Effector memory CD8-positive, alpha-beta T cell (primary cell): ENCODE measurements at regions not wholly inside any gene's neighbourhood (a gene's known extent, or its start where the extent isn't known, plus 50 kb on each side); places are given as distances from the start of the nearest gene placed in this dataset.

Source experiments
- ATAC-seq: fragments of 150-1000 bp; cut with Tn5 transposase; replicated peaks from 2 replicates; pipeline ENCODE4 v1.10.0; 2021; ENCODE audit warnings: mild to moderate bottlenecking, moderate library complexity
- DNase-seq, 3 experiments: peaks; one replicate each; pipeline ENCODE4 v3.0.0; 2021
- H3K27ac Mint-ChIP-seq, 2 donors: one replicate each; pipeline ENCODE4 v1.8.0; 2022; ENCODE audit warnings: mild to moderate bottlenecking in 2 of 2, mixed read lengths in 2 of 2, moderate library complexity in 2 of 2
- H3K27me3 Mint-ChIP-seq, 2 donors: one replicate each; pipeline ENCODE4 v1.8.0; 2022; ENCODE audit warnings: mixed read lengths in 2 of 2
- H3K36me3 Mint-ChIP-seq: one replicate; pipeline ENCODE4 v1.8.0; 2022; ENCODE audit warnings: mild to moderate bottlenecking, moderate library complexity, mixed read lengths; ENCODE audit not compliant: insufficient read depth
- H3K4me1 Mint-ChIP-seq, 2 donors: one replicate each; pipeline ENCODE4 v1.8.0; 2022; ENCODE audit warnings: low read depth in 2 of 2, mixed read lengths in 2 of 2
- H3K4me3 Mint-ChIP-seq, 2 donors: one replicate each; pipeline ENCODE4 v1.8.0; 2022; ENCODE audit warnings: mild to moderate bottlenecking in 2 of 2, mixed read lengths in 2 of 2, moderate library complexity in 2 of 2
- H3K9me3 Mint-ChIP-seq, 2 donors: one replicate each; pipeline ENCODE4 v1.8.0; 2022; ENCODE audit warnings: mixed read lengths in 2 of 2

- no peaks in the 10 kb centered on the region for H3K4me1 Mint-ChIP-seq
- no peak overlapping the region for H3K27ac Mint-ChIP-seq
- no peaks in the 10 kb centered on the region for H3K27me3 Mint-ChIP-seq
- no peak for ATAC-seq
- DNase-seq, result no peak
- H3K9me3 Mint-ChIP-seq, result peaks cover 7 to 8% of the 10 kb centered on the region in 2 donors
- H3K36me3 Mint-ChIP-seq, result no peaks in the 10 kb centered on the region
- H3K4me3 Mint-ChIP-seq, result no peak overlapping the region
These were observed 593.2 kb downstream of the INSC start for GRCh38 chr11:15707971-15708370.

GRCh38 chr11:15710580-15711275, 596.0 kb downstream of the INSC start:
- DNase-seq, result no peak
- ATAC-seq, result no peak
- no peaks in the 10 kb centered on the region for H3K27me3 Mint-ChIP-seq
- H3K27ac Mint-ChIP-seq, result no peak overlapping the region
- no peaks in the 10 kb centered on the region for H3K36me3 Mint-ChIP-seq
- H3K9me3 Mint-ChIP-seq, result peaks cover 6 to 8% of the 10 kb centered on the region in 2 donors
- H3K4me1 Mint-ChIP-seq, result no peaks in the 10 kb centered on the region
- H3K4me3 Mint-ChIP-seq, result no peak overlapping the region

- no peak for ATAC-seq
- no peaks in the 10 kb centered on the region for H3K36me3 Mint-ChIP-seq
- no peak overlapping the region for H3K27ac Mint-ChIP-seq
- H3K27me3 Mint-ChIP-seq, result no peaks in the 10 kb centered on the region
- H3K9me3 Mint-ChIP-seq, result peaks cover 6 to 8% of the 10 kb centered on the region in 2 donors
- no peak overlapping the region for H3K4me3 Mint-ChIP-seq
- no peaks in the 10 kb centered on the region for H3K4me1 Mint-ChIP-seq
- DNase-seq, result no peak
These were observed 596.6 kb downstream of the INSC start for GRCh38 chr11:15711311-15711710.

- Mint-ChIP-seq H3K4me1 (no peaks in the 10 kb centered on the region), H3K9me3 (peaks cover 0 to 2% of the 10 kb centered on the region in 2 donors), H3K27me3 (peaks cover 0 to 15% of the 10 kb centered on the region in 2 donors), H3K36me3 (no peaks in the 10 kb centered on the region), H3K4me3 (no peak overlapping the region), H3K27ac (no peak overlapping the region)
- DNase-seq, result no peak
- no peak for ATAC-seq
These were observed 600.1 kb downstream of the INSC start for GRCh38 chr11:15714641-15715399.

- H3K27me3 Mint-ChIP-seq, result peaks cover 0 to 15% of the 10 kb centered on the region in 2 donors
- no peaks in the 10 kb centered on the region for H3K4me1 Mint-ChIP-seq
- H3K36me3 Mint-ChIP-seq, result no peaks in the 10 kb centered on the region
- no peak overlapping the region for H3K27ac Mint-ChIP-seq
- DNase-seq, result no peak
- peaks cover 0 to 4% of the 10 kb centered on the region in 2 donors for H3K9me3 Mint-ChIP-seq
- no peak overlapping the region for H3K4me3 Mint-ChIP-seq
- ATAC-seq, result no peak
These were observed 601.8 kb downstream of the INSC start for GRCh38 chr11:15716550-15716949.

GRCh38 chr11:15720460-15720859, 605.7 kb downstream of the INSC start:
- no peaks in the 10 kb centered on the region for H3K4me1 Mint-ChIP-seq
- peaks cover 0 to 4% of the 10 kb centered on the region in 2 donors for H3K9me3 Mint-ChIP-seq
- DNase-seq, result no peak
- ATAC-seq, result no peak
- H3K36me3 Mint-ChIP-seq, result no peaks in the 10 kb centered on the region
- H3K4me3 Mint-ChIP-seq, result no peak overlapping the region
- H3K27me3 Mint-ChIP-seq, result peaks cover 0 to 15% of the 10 kb centered on the region in 2 donors
- no peak overlapping the region for H3K27ac Mint-ChIP-seq

- H3K36me3 Mint-ChIP-seq, result no peaks in the 10 kb centered on the region
- H3K27me3 Mint-ChIP-seq, result peaks cover 0 to 8% of the 10 kb centered on the region in 2 donors
- ATAC-seq, result no peak
- peaks cover 0 to 4% of the 10 kb centered on the region in 2 donors for H3K9me3 Mint-ChIP-seq
- no peak overlapping the region for H3K4me3 Mint-ChIP-seq
- no peak overlapping the region for H3K27ac Mint-ChIP-seq
- no peaks in the 10 kb centered on the region for H3K4me1 Mint-ChIP-seq
- no peak for DNase-seq
These were observed 609.2 kb downstream of the INSC start for GRCh38 chr11:15723966-15724365.

- H3K27me3 Mint-ChIP-seq, result peaks cover 0 to 5% of the 10 kb centered on the region in 2 donors
- H3K4me3 Mint-ChIP-seq, result no peak overlapping the region
- DNase-seq (no peak), ATAC-seq (no peak)
- H3K27ac Mint-ChIP-seq, result no peak overlapping the region
- no peaks in the 10 kb centered on the region for H3K36me3 Mint-ChIP-seq
- H3K4me1 Mint-ChIP-seq, result no peaks in the 10 kb centered on the region
- H3K9me3 Mint-ChIP-seq, result peaks cover 0 to 4% of the 10 kb centered on the region in 2 donors
These were observed 609.9 kb downstream of the INSC start for GRCh38 chr11:15724601-15725000.

- Mint-ChIP-seq H3K4me1 (no peaks in the 10 kb centered on the region), H3K4me3 (no peak overlapping the region), H3K9me3 (peaks cover 0 to 4% of the 10 kb centered on the region in 2 donors), H3K27ac (no peak overlapping the region), H3K36me3 (no peaks in the 10 kb centered on the region), H3K27me3 (peaks cover 0 to 5% of the 10 kb centered on the region in 2 donors)
- DNase-seq (no peak), ATAC-seq (no peak)
These were observed 610.5 kb downstream of the INSC start for GRCh38 chr11:15725246-15725645.

- DNase-seq, result no peak
- H3K4me1 Mint-ChIP-seq, result no peaks in the 10 kb centered on the region
- no peak overlapping the region for H3K4me3 Mint-ChIP-seq
- no peak overlapping the region for H3K27ac Mint-ChIP-seq
- H3K27me3 Mint-ChIP-seq, result peaks cover 0 to 5% of the 10 kb centered on the region in 2 donors
- H3K9me3 Mint-ChIP-seq, result peaks cover 0 to 1% of the 10 kb centered on the region in 2 donors
- no peaks in the 10 kb centered on the region for H3K36me3 Mint-ChIP-seq
- ATAC-seq, result no peak
These were observed 611.6 kb downstream of the INSC start for GRCh38 chr11:15726221-15726746.

GRCh38 chr11:15726893-15727519, 612.3 kb downstream of the INSC start:
- Mint-ChIP-seq H3K4me1 (no peaks in the 10 kb centered on the region), H3K27me3 (peaks cover 0 to 5% of the 10 kb centered on the region in 2 donors), H3K27ac (no peak overlapping the region), H3K36me3 (no peaks in the 10 kb centered on the region), H3K9me3 (peaks cover 0 to 1% of the 10 kb centered on the region in 2 donors), H3K4me3 (no peak overlapping the region)
- DNase-seq (no peak), ATAC-seq (no peak)

- Mint-ChIP-seq H3K4me1 (no peaks in the 10 kb centered on the region), H3K36me3 (no peaks in the 10 kb centered on the region), H3K9me3 (peaks cover 0 to 1% of the 10 kb centered on the region in 2 donors), H3K4me3 (no peak overlapping the region), H3K27ac (no peak overlapping the region), H3K27me3 (peaks cover 0 to 5% of the 10 kb centered on the region in 2 donors)
- DNase-seq, result no peak
- no peak for ATAC-seq
These were observed 612.8 kb downstream of the INSC start for GRCh38 chr11:15727520-15727914.

- no peak overlapping the region for H3K27ac Mint-ChIP-seq
- DNase-seq (no peak), ATAC-seq (no peak)
- H3K4me3 Mint-ChIP-seq, result no peak overlapping the region
- H3K9me3 Mint-ChIP-seq, result peaks cover 1 to 2% of the 10 kb centered on the region in 2 donors
- H3K27me3 Mint-ChIP-seq, result peaks cover 0 to 5% of the 10 kb centered on the region in 2 donors
- H3K36me3 Mint-ChIP-seq, result no peaks in the 10 kb centered on the region
- no peaks in the 10 kb centered on the region for H3K4me1 Mint-ChIP-seq
These were observed 613.5 kb downstream of the INSC start for GRCh38 chr11:15728207-15728606.
